ENCODE measurements at regions not wholly inside any gene's neighbourhood (a gene's known extent, or its start where the extent isn't known, plus 50 kb on each side); places are given as distances from the start of the nearest gene placed in this dataset.

GRCh38 chr6:74942130-74942529 is 263.7 kb downstream of the COL12A1 start (continued):
- TF ChIP-seq XRCC5 (IDR thresholded peaks at IDR 0.05; ENCODE audit: low read depth, low read length), result no peak

- no TSS peak for BruUV-seq (replicated peaks)
- H2AFZ ChIP-seq (ENCODE audit: low read depth, low read length), result no peak overlapping the region
- DNase-seq (ENCODE audit: extremely low read depth in 1 of 4, low spot score in 3 of 4) (no peak), ATAC-seq (no peak), FAIRE-seq (no peak)
- no peaks in the 10 kb centered on the region; the same call in 1 of the 2 replicates for H3K9me3 ChIP-seq (replicated peaks; ENCODE audit: control insufficient read depth, insufficient read depth, low read depth, low read length)
- H3K9me1 ChIP-seq (ENCODE audit: control insufficient read depth, insufficient read depth, low read length), result no peaks in the 10 kb centered on the region
- no peak overlapping the region for H3K4me3 ChIP-seq
- H3K36me3 ChIP-seq (ENCODE audit: control insufficient read depth, insufficient read depth, low read length), result no peaks in the 10 kb centered on the region
- no peak overlapping the region for H3K9ac ChIP-seq (ENCODE audit: insufficient read depth in 1 of 2, low read depth in 2 of 2, low read length in 2 of 2)
- no peak overlapping the region for H3K4me2 ChIP-seq (ENCODE audit: insufficient read depth, low read length)
- ChIA-PET CTCF (ENCODE audit: low intra/inter-chr PET ratio) (no interaction called here), POLR2A (no interaction called here)
- H3K27ac ChIP-seq (ENCODE audit: extremely low read depth, low read depth, low read length), result no peak overlapping the region
- no peaks in the 10 kb centered on the region for H3K79me2 ChIP-seq (ENCODE audit: control insufficient read depth, insufficient read depth, low read length)
- H3K4me1 ChIP-seq (replicated peaks in 1 of 2; ENCODE audit: control insufficient read depth in 2 of 2, insufficient read depth in 2 of 2, low read length in 2 of 2), result no peaks in the 10 kb centered on the region
- H4K20me1 ChIP-seq (replicated peaks; ENCODE audit: control insufficient read depth, insufficient read depth, low read length), result no peaks in the 10 kb centered on the region
- 0% methylated on average over 1 of the region's 1 CpG for WGBS (ENCODE audit: insufficient coverage, low coverage, missing lambda C conversion rate)
- H3K27me3 ChIP-seq (ENCODE audit: control insufficient read depth in 2 of 2, insufficient read depth in 2 of 2, low read length in 2 of 2), result no peaks in the 10 kb centered on the region
- in situ Hi-C loops (cut with MboI), result no loop called here
- intact Hi-C loops (cut with micrococcal nuclease), result no loop called here
- TF ChIP-seq NFATC3 (IDR thresholded peaks at IDR 0.05) (no peak), KDM4B (IDR thresholded peaks at IDR 0.05; ENCODE audit: borderline replicate concordance in 2 of 2, low read depth in 1 of 2) (no peak), CEBPZ (IDR thresholded peaks at IDR 0.05; ENCODE audit: borderline replicate concordance, low read depth, low read length) (no peak), XRCC4 (IDR thresholded peaks at IDR 0.05; ENCODE audit: extremely low read depth, insufficient read depth, insufficient read length) (no peak), ATF4 (CRISPR knock-in tag; IDR thresholded peaks at IDR 0.05) (no peak), U2AF1 (optimal IDR thresholded peaks at IDR 0.05; ENCODE audit: low read depth, low read length) (no peak), MITF (IDR thresholded peaks at IDR 0.05) (no peak), STAG1 (CRISPR knock-in tag; IDR thresholded peaks at IDR 0.05; ENCODE audit: borderline replicate concordance) (no peak), CC2D1A (IDR thresholded peaks at IDR 0.05) (no peak), KLF6 (CRISPR knock-in tag; IDR thresholded peaks at IDR 0.05; ENCODE audit: borderline replicate concordance) (no peak), C11orf30 (IDR thresholded peaks at IDR 0.05; ENCODE audit: low read depth) (no peak), MBD1 (CRISPR knock-in tag; IDR thresholded peaks at IDR 0.05) (no peak), HSF4 (CRISPR knock-in tag; IDR thresholded peaks at IDR 0.05; ENCODE audit: borderline replicate concordance) (no peak)
Observed at GRCh38 chr6:74941424-74941823, 264.4 kb downstream of the COL12A1 start.

Data from K562 (cell line).